H7 (cell line): ENCODE measurements at regions not wholly inside any gene's neighbourhood (a gene's known extent, or its start where the extent isn't known, plus 50 kb on each side); places are given as distances from the start of the nearest gene placed in this dataset.

Experiments used
- DNase-seq: peaks from one replicate; pipeline ENCODE4 v3.0.0; 2012
- H3K27me3 ChIP-seq: 2 replicates; pipeline ENCODE4 v1.6.0; 2011; ENCODE audit warnings: mild to moderate bottlenecking, low read length; ENCODE audit not compliant: control insufficient read depth, insufficient read depth
- H3K36me3 ChIP-seq: replicated peaks from 2 replicates; pipeline ENCODE4 v1.5.1; 2011; ENCODE audit warnings: low read length; ENCODE audit not compliant: control insufficient read depth, insufficient read depth
- H3K4me3 ChIP-seq: 2 replicates; pipeline ENCODE4 v1.5.1; 2011; ENCODE audit warnings: low read depth, mild to moderate bottlenecking, control low read depth, low read length, moderate library complexity; ENCODE audit not compliant: insufficient read depth

- no peak overlapping the region for H3K4me3 ChIP-seq
- no peak for DNase-seq
- H3K27me3 ChIP-seq, result no peaks in the 10 kb centered on the region
- H3K36me3 ChIP-seq, result no peaks in the 10 kb centered on the region
Measured at GRCh38 chr4:140246216-140246615, 92.2 kb upstream of the MAML3 start.

GRCh38 chr4:140244328-140244727 lies 90.3 kb upstream of the MAML3 start:
- H3K36me3 ChIP-seq, result no peaks in the 10 kb centered on the region

GRCh38 chr4:140243278-140243753 lies 89.3 kb upstream of the MAML3 start:
- DNase-seq, result peak; percentile 30
- Histone ChIP-seq H3K36me3 (no peaks in the 10 kb centered on the region), H3K27me3 (no peaks in the 10 kb centered on the region), H3K4me3 (no peak overlapping the region)

More at GRCh38 chr4:140244328-140244727, 90.3 kb upstream of the MAML3 start:
- Histone ChIP-seq H3K4me3 (no peak overlapping the region), H3K27me3 (no peaks in the 10 kb centered on the region)
- no peak for DNase-seq

- H3K4me3 ChIP-seq, result no peak overlapping the region
- H3K27me3 ChIP-seq, result no peaks in the 10 kb centered on the region
- no peak for DNase-seq
Measured at GRCh38 chr4:140242357-140243277, 88.6 kb upstream of the MAML3 start.

GRCh38 chr4:140240237-140240636 lies 86.3 kb upstream of the MAML3 start:
- no peak for DNase-seq
- Histone ChIP-seq H3K36me3 (no peaks in the 10 kb centered on the region), H3K4me3 (no peak overlapping the region), H3K27me3 (no peaks in the 10 kb centered on the region)

More at GRCh38 chr4:140242357-140243277, 88.6 kb upstream of the MAML3 start:
- H3K36me3 ChIP-seq, result no peaks in the 10 kb centered on the region

GRCh38 chr4:140239311-140239710 lies 85.3 kb upstream of the MAML3 start:
- Histone ChIP-seq H3K4me3 (no peak overlapping the region), H3K27me3 (no peaks in the 10 kb centered on the region), H3K36me3 (no peaks in the 10 kb centered on the region)
- DNase-seq, result no peak

GRCh38 chr4:140238351-140239056 lies 84.5 kb upstream of the MAML3 start:
- Histone ChIP-seq H3K4me3 (no peak overlapping the region), H3K36me3 (no peaks in the 10 kb centered on the region), H3K27me3 (no peaks in the 10 kb centered on the region)
- peak; percentile 54 for DNase-seq

GRCh38 chr4:140237616-140238350 lies 83.8 kb upstream of the MAML3 start:
- no peaks in the 10 kb centered on the region for H3K27me3 ChIP-seq
- H3K36me3 ChIP-seq, result no peaks in the 10 kb centered on the region
- DNase-seq, result peak; percentile 83
- H3K4me3 ChIP-seq, result no peak overlapping the region; the same call in 1 of the 2 replicates

GRCh38 chr4:140236654-140237169 lies 82.7 kb upstream of the MAML3 start:
- no peak for DNase-seq
- Histone ChIP-seq H3K36me3 (no peaks in the 10 kb centered on the region), H3K27me3 (no peaks in the 10 kb centered on the region), H3K4me3 (no peak overlapping the region)

- Histone ChIP-seq H3K36me3 (no peaks in the 10 kb centered on the region), H3K4me3 (no peak overlapping the region), H3K27me3 (no peaks in the 10 kb centered on the region)
- DNase-seq, result no peak
Measured at GRCh38 chr4:140234697-140235060, 80.7 kb upstream of the MAML3 start.

- no peak overlapping the region for H3K4me3 ChIP-seq
- no peak for DNase-seq
- H3K36me3 ChIP-seq, result no peaks in the 10 kb centered on the region
- no peaks in the 10 kb centered on the region for H3K27me3 ChIP-seq
Measured at GRCh38 chr4:140233791-140234696, 80.1 kb upstream of the MAML3 start.

- DNase-seq, result no peak
- Histone ChIP-seq H3K4me3 (no peak overlapping the region), H3K36me3 (no peaks in the 10 kb centered on the region), H3K27me3 (no peaks in the 10 kb centered on the region)
Measured at GRCh38 chr4:140229881-140230280, 75.9 kb upstream of the MAML3 start.

- DNase-seq, result no peak
- Histone ChIP-seq H3K27me3 (no peaks in the 10 kb centered on the region), H3K4me3 (no peak overlapping the region)
Measured at GRCh38 chr4:140227286-140227685, 73.3 kb upstream of the MAML3 start.

More at GRCh38 chr4:140227286-140227685, 73.3 kb upstream of the MAML3 start:
- H3K36me3 ChIP-seq, result no peaks in the 10 kb centered on the region
